ENCODE measurements at regions not wholly inside any gene's neighbourhood (a gene's known extent, or its start where the extent isn't known, plus 50 kb on each side); places are given as distances from the start of the nearest gene placed in this dataset.

DNA sequence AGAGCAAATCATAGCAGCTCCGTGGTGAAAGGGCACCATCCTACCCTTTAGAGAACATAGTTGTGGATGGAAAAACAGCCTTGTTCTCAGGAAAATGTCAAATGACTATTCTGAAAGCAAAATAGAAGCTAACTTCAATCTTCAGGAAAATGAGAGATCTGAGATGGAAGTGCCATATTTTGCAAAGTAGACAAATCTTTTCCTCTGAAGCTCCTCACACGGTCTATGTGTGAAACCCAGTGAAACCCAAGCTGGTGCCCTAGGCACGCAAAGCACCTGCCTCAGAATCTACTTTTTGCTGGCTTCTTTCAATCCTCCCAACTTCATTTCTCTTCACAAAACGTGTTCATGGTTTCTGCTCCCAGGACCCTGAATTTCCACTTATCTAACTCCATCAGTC is 325.2 kb upstream of the CDH4 start:
- TF ChIP-seq ZFX (IDR thresholded peaks at IDR 0.05) (no peak), CTCF (conservative IDR thresholded peaks at IDR 0.05) (no peak)
- H3K27ac ChIP-seq: no peak overlapping the region

DNA sequence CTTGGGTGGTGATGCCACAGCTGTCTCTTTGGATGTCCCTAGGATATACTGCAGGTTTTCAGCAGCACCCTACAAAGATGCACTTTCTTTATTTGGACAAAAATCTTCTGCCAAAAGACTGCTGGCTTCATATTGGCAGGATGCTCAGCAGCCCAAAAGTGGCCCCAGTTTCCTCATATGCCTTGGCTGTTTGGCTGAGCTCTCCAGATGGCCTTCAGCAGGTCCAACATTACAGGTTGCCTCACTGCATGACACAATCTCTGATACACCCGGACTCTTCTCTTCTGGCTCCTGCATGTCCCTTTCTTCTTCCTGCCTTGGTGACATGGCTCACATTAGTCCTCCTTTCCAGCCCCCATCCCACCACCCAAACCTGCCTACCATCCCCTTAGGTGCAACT is 323.7 kb upstream of the CDH4 start:
- H3K27ac ChIP-seq: no peak overlapping the region
- no peak for TF ChIP-seq ZFX (IDR thresholded peaks at IDR 0.05)
- TF ChIP-seq CTCF (conservative IDR thresholded peaks at IDR 0.05): no peak

DNA sequence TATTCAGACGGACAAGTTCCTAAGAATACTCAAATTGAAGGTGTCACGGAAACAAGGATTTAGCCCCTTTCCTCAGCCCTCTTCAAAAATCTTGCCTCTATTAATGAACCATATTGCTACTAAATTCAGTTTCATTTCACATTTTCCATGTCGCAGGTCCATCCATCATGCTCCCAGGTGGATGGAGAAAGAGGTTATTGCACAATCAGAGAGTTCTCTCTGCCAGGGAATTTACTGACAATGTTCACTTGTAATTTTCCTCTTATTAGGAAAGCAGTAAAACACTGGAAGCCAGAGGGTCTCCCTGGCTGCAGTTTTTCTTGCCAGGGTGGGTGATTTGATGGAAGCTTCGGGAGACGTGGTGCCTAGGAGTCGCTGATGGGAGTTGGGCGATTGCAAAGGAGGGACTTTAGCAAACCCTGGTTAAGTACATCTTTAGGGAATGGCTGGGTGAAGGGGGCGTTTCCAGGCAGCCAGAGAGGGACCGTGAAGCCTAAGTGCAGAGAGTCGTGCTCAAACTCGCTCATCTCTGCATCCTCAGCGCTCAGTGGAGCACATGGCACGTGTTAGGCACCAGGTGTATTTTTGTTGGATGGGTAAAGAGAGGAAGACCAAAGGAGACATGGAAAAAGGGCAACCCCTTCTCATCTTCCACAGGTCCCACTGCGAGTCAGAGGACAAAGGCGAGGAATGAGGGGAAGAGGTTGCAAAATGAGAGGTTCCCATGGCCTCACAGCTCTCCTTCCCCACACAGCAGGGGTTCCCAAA is 321.9 kb upstream of the CDH4 start:
- H3K27ac ChIP-seq: no peak overlapping the region
- TF ChIP-seq ZFX (IDR thresholded peaks at IDR 0.05): no peak
- no peak for TF ChIP-seq CTCF (conservative IDR thresholded peaks at IDR 0.05)

GRCh38 chr20:60931696-60932095 is 320.4 kb upstream of the CDH4 start:
- H3K27ac ChIP-seq: no peak overlapping the region
- TF ChIP-seq ZFX (IDR thresholded peaks at IDR 0.05) (no peak), CTCF (conservative IDR thresholded peaks at IDR 0.05) (no peak)

- no peak for TF ChIP-seq ZFX (IDR thresholded peaks at IDR 0.05)
- no peak for TF ChIP-seq CTCF (conservative IDR thresholded peaks at IDR 0.05)
Observed at GRCh38 chr20:60934724-60935123, 317.3 kb upstream of the CDH4 start.

GRCh38 chr20:60935971-60936370 is 316.1 kb upstream of the CDH4 start:
- no peak overlapping the region for H3K27ac ChIP-seq
- TF ChIP-seq ZFX (IDR thresholded peaks at IDR 0.05): no peak
- TF ChIP-seq CTCF (conservative IDR thresholded peaks at IDR 0.05): no peak

More at GRCh38 chr20:60934724-60935123, 317.3 kb upstream of the CDH4 start:
- H3K27ac ChIP-seq: no peak overlapping the region

DNA sequence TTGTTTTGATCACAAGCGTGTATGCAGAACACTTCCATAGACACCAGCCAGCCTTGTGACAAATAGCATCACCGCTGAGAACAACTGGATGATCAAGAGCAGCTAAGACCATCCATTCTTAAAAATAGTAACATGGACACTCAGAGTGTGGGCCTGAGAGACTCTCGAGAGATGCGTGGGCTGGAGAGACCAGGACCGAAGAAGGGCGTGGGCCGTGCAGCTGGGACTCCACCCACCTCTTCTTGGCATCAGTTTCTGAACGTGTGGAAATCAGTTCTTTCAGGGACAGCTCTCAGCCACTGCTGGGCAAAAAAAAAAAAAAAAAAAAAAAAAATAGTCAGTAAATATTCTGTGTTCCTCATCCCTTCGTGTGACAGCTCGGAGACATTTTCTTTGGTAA is 314.5 kb upstream of the CDH4 start:
- no peak for TF ChIP-seq CTCF (conservative IDR thresholded peaks at IDR 0.05)
- no peak for TF ChIP-seq ZFX (IDR thresholded peaks at IDR 0.05)
- H3K27ac ChIP-seq: no peak overlapping the region
